HCT116 (cell line): ENCODE measurements at regions not wholly inside any gene's neighbourhood (a gene's known extent, or its start where the extent isn't known, plus 50 kb on each side); places are given as distances from the start of the nearest gene placed in this dataset.

Experiments used
- ATAC-seq: fragments of 200-7000 bp; cut with Tn5 transposase; 2 replicates; pipeline ENCODE4 v1.9.1; 2020; ENCODE audit warnings: mild to moderate bottlenecking, moderate library complexity
- BruUV-seq: library from RNA; stranded (reverse); fragments of 400-500 nt; replicated peaks from 2 replicates; lab custom pipeline; 2021; lab: Mats Ljungman, UMichigan
- CTCF ChIA-PET: fragments of 300-600 bp; sonication (Branson Sonifier 250); formaldehyde crosslinking; loops from one replicate; lab custom pipeline; 2021; ENCODE audit warnings: antibody characterized with exemption; lab: Charles Lee
- POLR2A ChIA-PET: fragments of 300-600, 350-600 bp; sonication (Branson Sonifier 250); formaldehyde crosslinking; loops from one replicate; lab custom pipeline; 2021; ENCODE audit warnings: antibody characterized with exemption; lab: Charles Lee
- RAD21 ChIA-PET, 2 experiments: fragments of 300-600 bp; sonication (Branson Sonifier 250); formaldehyde crosslinking; loops; one replicate each; lab custom pipeline; 2023; ENCODE audit warnings: low total read pairs in 2 of 2; ENCODE audit not compliant: uncharacterized antibody in 2 of 2, unreplicated experiment in 2 of 2, low non-redundant PET in 1 of 2; lab: Charles Lee
- DNase-seq: peaks from one replicate; pipeline ENCODE4 v3.0.0-alpha.2; 2010; ENCODE audit warnings: low read depth, low spot score
- H2AFZ ChIP-seq: fragments of 200-600 bp; shearing (Covaris generic), sonication (generic); 2 replicates; pipeline ENCODE4 v1.6.1; 2017; ENCODE audit warnings: low read depth, mixed run types, mixed read lengths, antibody characterized with exemption, low read length; ENCODE audit not compliant: poor library complexity, severe bottlenecking
- H3K27ac ChIP-seq: 2 replicates; pipeline ENCODE4 v1.5.1; 2012; ENCODE audit warnings: low read depth, low read length
- H3K27me3 ChIP-seq: fragments of 200-600 bp; sonication (generic); 2 replicates; pipeline ENCODE4 v1.6.1; 2016; ENCODE audit warnings: mixed run types, low read length, mixed read lengths; ENCODE audit not compliant: insufficient read depth
- H3K36me3 ChIP-seq, 2 experiments: fragments of 200-500 bp in 1 of 2; fragments of 200-600 bp in 1 of 2; sonication (Bioruptor generic) in 1 of 2; sonication (generic) in 1 of 2; 2 replicates each; pipeline versions ENCODE4 v1.5.1 to v1.6.1; 2014 to 2016; ENCODE audit warnings: low read length in 2 of 2, inconsistent platforms in 1 of 2, mixed read lengths in 1 of 2, mixed run types in 1 of 2; ENCODE audit not compliant: insufficient read depth in 2 of 2, control insufficient read depth in 1 of 2
- H3K4me1 ChIP-seq, 2 experiments: fragments of 200-600 bp in 1 of 2; sonication (generic) in 1 of 2; 2 replicates each; pipeline versions ENCODE4 v1.5.1 to v1.6.1; 2012 to 2017; ENCODE audit warnings: low read length in 2 of 2, inconsistent platforms in 1 of 2, mild to moderate bottlenecking in 1 of 2, mixed read lengths in 1 of 2, mixed run types in 1 of 2, moderate library complexity in 1 of 2; ENCODE audit not compliant: insufficient read depth in 2 of 2, control insufficient read depth in 1 of 2
- H3K4me2 ChIP-seq: fragments of 200-600 bp; sonication (generic); 2 replicates; pipeline ENCODE4 v1.6.1; 2017; ENCODE audit warnings: mixed run types, low read length, mixed read lengths
- H3K4me3 ChIP-seq, 2 experiments: fragments of 200-600 bp in 1 of 2; sonication (generic) in 1 of 2; replicated peaks in 1 of 2; 2 replicates each; pipeline ENCODE4 v1.5.1; 2011 to 2016; ENCODE audit warnings: low read length in 2 of 2, control low read depth in 1 of 2, low read depth in 1 of 2, mild to moderate bottlenecking in 1 of 2, mixed read lengths in 1 of 2, mixed run types in 1 of 2
- H3K79me2 ChIP-seq: fragments of 200-600 bp; sonication (generic); 2 replicates; pipeline ENCODE4 v1.6.1; 2017; ENCODE audit warnings: mild to moderate bottlenecking, mixed run types, low read length, moderate library complexity, mixed read lengths; ENCODE audit not compliant: insufficient read depth
- H3K9ac ChIP-seq: fragments of 200-600 bp; sonication (generic); 2 replicates; pipeline ENCODE4 v1.6.1; 2016; ENCODE audit warnings: low read length, mixed read lengths
- H3K9me2 ChIP-seq: fragments of 200-600 bp; sonication (generic), shearing (Covaris generic); 2 replicates; pipeline ENCODE4 v1.6.1; 2017; ENCODE audit warnings: mixed run types, mild to moderate bottlenecking, moderate library complexity; ENCODE audit not compliant: insufficient read depth
- H3K9me3 ChIP-seq, 2 experiments: fragments of 200-500 bp in 1 of 2; fragments of 200-600 bp in 1 of 2; sonication (Bioruptor generic) in 1 of 2; sonication (generic) in 1 of 2; 2 replicates each; pipeline ENCODE4 v1.6.1; 2014 to 2017; ENCODE audit warnings: low read length in 2 of 2, mixed read lengths in 2 of 2, inconsistent platforms in 1 of 2, low read depth in 1 of 2, mild to moderate bottlenecking in 1 of 2, mixed run types in 1 of 2, moderate library complexity in 1 of 2; ENCODE audit not compliant: control insufficient read depth in 1 of 2, insufficient read depth in 1 of 2
- H4K20me1 ChIP-seq: fragments of 200-600 bp; sonication (generic), shearing (Covaris generic); 2 replicates; pipeline ENCODE4 v1.6.1; 2017; ENCODE audit warnings: mixed run types, mild to moderate bottlenecking, moderate library complexity; ENCODE audit not compliant: insufficient read depth
- CBX3 ChIP-seq: IDR thresholded peaks from 2 replicates; pipeline ENCODE4 v1.6.1; 2012; ENCODE audit warnings: low read depth
- CEBPB ChIP-seq: IDR thresholded peaks from 2 replicates; pipeline ENCODE4 v1.6.1; 2012; ENCODE audit warnings: low read depth
- ELF1 ChIP-seq: IDR thresholded peaks from 2 replicates; pipeline ENCODE4 v1.6.1; 2012; ENCODE audit warnings: low read depth, borderline replicate concordance
- EZH2phosphoT487 ChIP-seq: fragments of 200-600 bp; IDR thresholded peaks from 2 replicates; pipeline ENCODE4 v1.6.1; 2018; ENCODE audit warnings: antibody characterized with exemption, borderline replicate concordance
- POLR2AphosphoS5 ChIP-seq: IDR thresholded peaks from 2 replicates; pipeline ENCODE4 v1.6.1; 2011; ENCODE audit warnings: mild to moderate bottlenecking, low read depth, low read length, moderate library complexity
- RAD21 ChIP-seq: IDR thresholded peaks from 2 replicates; pipeline ENCODE4 v1.6.1; 2012; ENCODE audit warnings: low read depth, mild to moderate bottlenecking
- SRF ChIP-seq: IDR thresholded peaks from 2 replicates; pipeline ENCODE4 v1.6.1; 2012; ENCODE audit warnings: low read depth
- TCF7L2 ChIP-seq: IDR thresholded peaks from 2 replicates; pipeline ENCODE4 v1.7.0; 2011; ENCODE audit warnings: borderline replicate concordance, inconsistent platforms; ENCODE audit not compliant: insufficient read depth, insufficient read length; ENCODE audit errors: extremely low read depth
- intact Hi-C: fragments of 100-400 bp; cut with micrococcal nuclease; formaldehyde crosslinking; loops from 2 replicates; pipeline ENCODE4 v1.10.0; 2022
- TF ChIP-seq, protein P1 (sequence below): IDR thresholded peaks from 2 replicates; pipeline ENCODE4 v1.6.1; 2011; ENCODE audit warnings: mild to moderate bottlenecking, low read length, moderate library complexity; ENCODE audit not compliant: insufficient replicate concordance; ENCODE audit errors: extremely low read depth
- TF ChIP-seq, protein P2 (sequence below): IDR thresholded peaks from 2 replicates; pipeline ENCODE4 v1.6.1; 2012
- TF ChIP-seq, protein P3 (sequence below): IDR thresholded peaks from 2 replicates; pipeline ENCODE4 v1.6.1; 2012
- TF ChIP-seq, protein P4 (sequence below): IDR thresholded peaks from 2 replicates; pipeline ENCODE4 v1.6.1; 2012; ENCODE audit warnings: low read depth

GRCh38 chr3:80788914-80789313 is 972.5 kb downstream of the GBE1 start:
- H3K36me3 ChIP-seq: no peaks in the 10 kb centered on the region
- no peaks in the 10 kb centered on the region for H3K4me1 ChIP-seq
- intact Hi-C loops: no loop called here
- H3K79me2 ChIP-seq: no peaks in the 10 kb centered on the region
- ATAC-seq (no peak), DNase-seq (no peak)
- no peak overlapping the region for H3K4me3 ChIP-seq
- H3K27me3 ChIP-seq: no peaks in the 10 kb centered on the region
- TF ChIP-seq RAD21 (no peak), CEBPB (no peak), POLR2AphosphoS5 (no peak), CBX3 (no peak), EZH2phosphoT487 (no peak), TCF7L2 (no peak), ELF1 (no peak), SRF (no peak)
- TF ChIP-seq, protein P1, sequence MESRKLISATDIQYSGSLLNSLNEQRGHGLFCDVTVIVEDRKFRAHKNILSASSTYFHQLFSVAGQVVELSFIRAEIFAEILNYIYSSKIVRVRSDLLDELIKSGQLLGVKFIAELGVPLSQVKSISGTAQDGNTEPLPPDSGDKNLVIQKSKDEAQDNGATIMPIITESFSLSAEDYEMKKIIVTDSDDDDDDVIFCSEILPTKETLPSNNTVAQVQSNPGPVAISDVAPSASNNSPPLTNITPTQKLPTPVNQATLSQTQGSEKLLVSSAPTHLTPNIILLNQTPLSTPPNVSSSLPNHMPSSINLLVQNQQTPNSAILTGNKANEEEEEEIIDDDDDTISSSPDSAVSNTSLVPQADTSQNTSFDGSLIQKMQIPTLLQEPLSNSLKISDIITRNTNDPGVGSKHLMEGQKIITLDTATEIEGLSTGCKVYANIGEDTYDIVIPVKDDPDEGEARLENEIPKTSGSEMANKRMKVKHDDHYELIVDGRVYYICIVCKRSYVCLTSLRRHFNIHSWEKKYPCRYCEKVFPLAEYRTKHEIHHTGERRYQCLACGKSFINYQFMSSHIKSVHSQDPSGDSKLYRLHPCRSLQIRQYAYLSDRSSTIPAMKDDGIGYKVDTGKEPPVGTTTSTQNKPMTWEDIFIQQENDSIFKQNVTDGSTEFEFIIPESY: no peak
- TF ChIP-seq, protein P2, sequence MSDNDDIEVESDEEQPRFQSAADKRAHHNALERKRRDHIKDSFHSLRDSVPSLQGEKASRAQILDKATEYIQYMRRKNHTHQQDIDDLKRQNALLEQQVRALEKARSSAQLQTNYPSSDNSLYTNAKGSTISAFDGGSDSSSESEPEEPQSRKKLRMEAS: no peak
- TF ChIP-seq, protein P3, sequence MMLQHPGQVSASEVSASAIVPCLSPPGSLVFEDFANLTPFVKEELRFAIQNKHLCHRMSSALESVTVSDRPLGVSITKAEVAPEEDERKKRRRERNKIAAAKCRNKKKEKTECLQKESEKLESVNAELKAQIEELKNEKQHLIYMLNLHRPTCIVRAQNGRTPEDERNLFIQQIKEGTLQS: no peak
- TF ChIP-seq, protein P4, sequence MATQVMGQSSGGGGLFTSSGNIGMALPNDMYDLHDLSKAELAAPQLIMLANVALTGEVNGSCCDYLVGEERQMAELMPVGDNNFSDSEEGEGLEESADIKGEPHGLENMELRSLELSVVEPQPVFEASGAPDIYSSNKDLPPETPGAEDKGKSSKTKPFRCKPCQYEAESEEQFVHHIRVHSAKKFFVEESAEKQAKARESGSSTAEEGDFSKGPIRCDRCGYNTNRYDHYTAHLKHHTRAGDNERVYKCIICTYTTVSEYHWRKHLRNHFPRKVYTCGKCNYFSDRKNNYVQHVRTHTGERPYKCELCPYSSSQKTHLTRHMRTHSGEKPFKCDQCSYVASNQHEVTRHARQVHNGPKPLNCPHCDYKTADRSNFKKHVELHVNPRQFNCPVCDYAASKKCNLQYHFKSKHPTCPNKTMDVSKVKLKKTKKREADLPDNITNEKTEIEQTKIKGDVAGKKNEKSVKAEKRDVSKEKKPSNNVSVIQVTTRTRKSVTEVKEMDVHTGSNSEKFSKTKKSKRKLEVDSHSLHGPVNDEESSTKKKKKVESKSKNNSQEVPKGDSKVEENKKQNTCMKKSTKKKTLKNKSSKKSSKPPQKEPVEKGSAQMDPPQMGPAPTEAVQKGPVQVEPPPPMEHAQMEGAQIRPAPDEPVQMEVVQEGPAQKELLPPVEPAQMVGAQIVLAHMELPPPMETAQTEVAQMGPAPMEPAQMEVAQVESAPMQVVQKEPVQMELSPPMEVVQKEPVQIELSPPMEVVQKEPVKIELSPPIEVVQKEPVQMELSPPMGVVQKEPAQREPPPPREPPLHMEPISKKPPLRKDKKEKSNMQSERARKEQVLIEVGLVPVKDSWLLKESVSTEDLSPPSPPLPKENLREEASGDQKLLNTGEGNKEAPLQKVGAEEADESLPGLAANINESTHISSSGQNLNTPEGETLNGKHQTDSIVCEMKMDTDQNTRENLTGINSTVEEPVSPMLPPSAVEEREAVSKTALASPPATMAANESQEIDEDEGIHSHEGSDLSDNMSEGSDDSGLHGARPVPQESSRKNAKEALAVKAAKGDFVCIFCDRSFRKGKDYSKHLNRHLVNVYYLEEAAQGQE: no peak
- no peaks in the 10 kb centered on the region for H4K20me1 ChIP-seq
- no peak overlapping the region for H3K4me2 ChIP-seq
- no peak overlapping the region for H3K27ac ChIP-seq
- H3K9ac ChIP-seq: no peak overlapping the region
- ChIA-PET RAD21 (no interaction called here), POLR2A (no interaction called here), CTCF (no interaction called here)
- H3K9me3 ChIP-seq: peaks cover 8 to 16% of the 10 kb centered on the region in 2 experiments; a peak in 2 of 4 replicates
- no peak overlapping the region for H2AFZ ChIP-seq
- BruUV-seq: no TSS peak
- H3K9me2 ChIP-seq: no peaks in the 10 kb centered on the region
